NCI-H2081 (cell line): ENCODE measurements at regions not wholly inside any gene's neighbourhood (a gene's known extent, or its start where the extent isn't known, plus 50 kb on each side); places are given as distances from the start of the nearest gene placed in this dataset.

Experiments used
- DNase-seq, 2 experiments: peaks; one replicate each; lab custom pipeline; 2025; lab: John Stamatoyannopoulos, UW

GRCh38 chr14:61192989-61193388, 88.1 kb downstream of the TMEM30B start:
- no peak for DNase-seq

DNA sequence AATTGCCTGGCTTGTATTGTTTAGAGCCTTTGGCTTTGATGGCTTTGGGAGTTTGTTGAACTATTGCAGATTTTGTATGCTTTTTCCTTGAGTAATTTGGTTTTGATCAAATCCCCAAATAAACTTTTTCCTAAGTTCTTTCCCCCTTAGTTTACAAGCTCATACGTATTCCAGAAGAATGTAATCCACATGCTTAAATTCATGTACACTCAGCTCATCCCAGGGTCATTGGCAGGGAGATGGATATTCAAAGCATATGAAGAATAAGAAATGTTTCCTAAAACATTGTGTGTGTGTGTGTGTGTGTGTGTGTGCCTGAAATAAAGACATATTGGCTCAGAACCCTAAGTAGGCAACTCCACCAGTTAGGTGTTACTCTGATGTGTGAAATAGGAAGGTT, 89.4 kb downstream of the TMEM30B start:
- no peak for DNase-seq

GRCh38 chr14:61190341-61190740, 90.8 kb downstream of the TMEM30B start:
- no peak for DNase-seq

- no peak for DNase-seq
Observed at GRCh38 chr14:61188978-61189808, 91.9 kb downstream of the TMEM30B start.

- DNase-seq, result no peak
Observed at GRCh38 chr14:61188196-61188595, 92.9 kb downstream of the TMEM30B start.

GRCh38 chr14:61187196-61187905, 93.8 kb downstream of the TMEM30B start:
- no peak for DNase-seq

DNA sequence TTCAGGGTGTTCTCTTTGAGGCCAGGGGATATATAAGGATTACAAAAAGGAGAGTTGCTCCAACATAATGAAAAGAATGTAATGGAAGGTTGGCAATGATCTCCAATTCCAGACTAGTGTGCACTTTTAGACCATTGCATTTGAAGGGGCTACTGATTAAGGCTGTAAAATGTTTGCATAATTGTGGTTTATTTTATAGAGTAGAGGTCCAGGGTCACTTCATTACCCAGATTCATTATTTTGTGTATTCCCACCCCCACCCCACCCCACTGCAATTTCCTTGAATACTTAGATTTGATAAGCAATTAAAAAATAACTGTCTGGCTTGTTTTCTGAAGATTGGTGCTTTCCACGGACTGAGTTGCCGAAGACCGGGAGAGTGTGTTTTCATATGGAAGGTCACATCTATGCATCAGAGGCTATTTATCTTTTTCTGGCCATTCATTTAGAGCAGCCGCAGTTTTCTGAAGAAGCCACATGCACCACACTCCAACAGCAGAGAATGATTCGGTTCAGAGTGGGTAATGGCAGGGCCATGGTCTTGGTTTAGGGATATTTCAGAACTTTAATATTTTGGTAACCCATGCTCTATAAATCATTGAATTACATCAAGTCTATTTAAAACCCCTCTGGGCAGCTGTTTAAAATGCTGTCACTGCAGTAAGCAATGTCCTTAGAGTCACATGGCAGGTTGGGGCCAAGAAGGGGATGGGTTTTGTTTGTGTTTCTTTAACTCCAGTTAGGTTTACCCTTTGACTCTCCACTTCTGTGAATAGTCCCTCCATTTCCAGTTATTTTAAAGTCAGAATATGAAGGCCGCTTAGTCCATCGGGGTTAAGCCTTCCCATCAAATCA, 94.6 kb downstream of the TMEM30B start:
- DNase-seq, result no peak

DNA sequence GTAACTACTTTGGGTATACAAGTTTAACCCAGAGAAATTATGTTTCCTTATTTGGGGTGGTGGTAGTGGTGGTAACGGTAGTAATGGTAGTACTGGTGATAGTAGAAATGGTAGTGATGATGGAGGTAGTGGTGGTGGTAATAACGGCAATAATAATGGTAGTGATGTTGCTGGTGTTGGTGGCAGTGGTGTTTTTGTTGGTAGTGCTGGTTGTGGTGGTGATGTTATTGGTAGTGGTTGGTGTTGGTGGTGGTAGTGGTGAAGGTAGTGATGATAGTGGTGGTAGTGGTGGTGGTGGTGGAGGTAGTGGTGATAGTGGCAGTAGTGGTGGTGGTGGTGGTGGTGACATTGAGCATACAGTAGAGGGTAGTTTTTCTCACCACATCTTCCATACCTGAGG, 95.6 kb downstream of the TMEM30B start:
- DNase-seq, result no peak

DNA sequence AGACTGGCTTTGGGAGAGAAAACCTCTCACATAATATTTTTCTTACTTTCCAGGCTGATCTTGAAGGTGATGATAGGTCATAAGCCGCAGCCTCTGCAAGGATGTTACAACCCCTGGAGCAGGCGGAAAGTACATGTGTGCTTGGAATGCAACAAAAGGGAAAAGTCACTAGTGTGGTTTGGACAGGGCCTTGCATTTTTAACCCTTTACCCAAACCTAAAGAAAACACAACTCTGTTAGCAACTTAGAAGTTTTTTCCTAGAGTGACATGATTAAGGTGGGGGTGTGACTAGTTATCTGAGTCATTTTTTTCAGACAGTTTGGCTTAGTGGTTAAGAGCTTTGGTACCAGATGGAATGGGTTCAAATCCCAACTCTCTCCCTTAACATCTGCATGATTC, 97.0 kb downstream of the TMEM30B start:
- no peak for DNase-seq

DNA sequence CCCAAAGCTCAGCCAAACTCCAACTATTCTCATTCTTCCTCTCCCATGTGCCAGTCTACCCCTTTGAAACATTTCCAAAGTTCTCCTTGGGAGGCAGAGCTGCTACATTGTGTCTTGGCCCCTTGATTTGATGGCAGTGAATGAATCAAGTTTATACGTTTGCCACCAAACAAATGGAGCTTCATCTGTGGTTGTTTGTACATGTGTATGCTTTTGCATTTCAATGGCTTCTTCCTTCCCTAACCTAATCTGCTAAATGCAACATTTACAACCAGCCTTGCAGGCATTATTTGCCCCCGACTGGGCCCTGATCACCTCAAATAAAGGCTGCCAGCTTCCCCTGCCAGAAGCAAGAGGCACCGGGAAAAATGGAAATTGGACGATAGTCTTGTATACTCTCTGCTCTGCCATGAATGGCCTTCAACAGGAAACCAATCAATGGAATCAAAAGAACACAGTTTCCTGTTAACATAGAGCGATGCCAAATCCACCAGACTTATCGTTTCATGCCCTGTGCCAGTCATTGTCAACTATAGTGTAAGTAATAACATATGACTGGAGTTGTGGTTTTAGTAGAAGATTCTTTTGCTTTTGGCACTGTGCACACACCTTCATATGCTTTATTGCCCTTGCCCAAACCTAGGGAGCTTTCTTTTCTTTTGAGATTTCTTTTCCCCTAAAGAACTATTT, 97.8 kb downstream of the TMEM30B start:
- peak; percentile 88 to 97 for DNase-seq

DNA sequence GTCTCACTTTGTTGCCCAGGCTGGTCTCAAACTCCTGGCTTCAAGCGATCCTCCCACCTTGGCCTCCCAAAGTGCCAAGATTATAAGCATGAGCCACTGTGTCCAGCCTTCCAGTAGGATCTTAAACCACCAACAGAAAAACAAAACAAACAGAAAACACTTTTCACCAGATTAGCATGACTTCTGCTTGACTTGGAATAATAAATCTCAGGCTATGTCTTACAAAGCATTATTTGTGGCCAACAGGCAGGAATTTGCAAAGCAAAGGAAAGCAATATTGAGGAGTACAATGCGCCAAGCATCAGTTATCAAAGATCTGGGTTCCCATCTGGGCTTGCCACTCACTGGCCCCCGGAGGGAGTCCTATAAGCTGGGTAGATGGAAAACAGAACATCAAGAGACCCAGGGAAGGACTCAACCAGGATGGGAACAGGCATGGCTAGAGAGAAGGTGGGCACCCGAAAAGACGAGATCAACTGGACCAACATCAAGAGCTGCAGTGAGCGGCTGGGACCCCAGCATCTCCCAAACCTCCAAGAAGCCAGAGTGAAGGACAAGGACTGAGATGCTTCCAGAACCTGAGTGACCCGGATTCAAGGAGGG, 101.2 kb downstream of the TMEM30B start:
- no peak for DNase-seq

- no peak for DNase-seq
Observed at GRCh38 chr14:61179061-61179690, 102.0 kb downstream of the TMEM30B start.

DNA sequence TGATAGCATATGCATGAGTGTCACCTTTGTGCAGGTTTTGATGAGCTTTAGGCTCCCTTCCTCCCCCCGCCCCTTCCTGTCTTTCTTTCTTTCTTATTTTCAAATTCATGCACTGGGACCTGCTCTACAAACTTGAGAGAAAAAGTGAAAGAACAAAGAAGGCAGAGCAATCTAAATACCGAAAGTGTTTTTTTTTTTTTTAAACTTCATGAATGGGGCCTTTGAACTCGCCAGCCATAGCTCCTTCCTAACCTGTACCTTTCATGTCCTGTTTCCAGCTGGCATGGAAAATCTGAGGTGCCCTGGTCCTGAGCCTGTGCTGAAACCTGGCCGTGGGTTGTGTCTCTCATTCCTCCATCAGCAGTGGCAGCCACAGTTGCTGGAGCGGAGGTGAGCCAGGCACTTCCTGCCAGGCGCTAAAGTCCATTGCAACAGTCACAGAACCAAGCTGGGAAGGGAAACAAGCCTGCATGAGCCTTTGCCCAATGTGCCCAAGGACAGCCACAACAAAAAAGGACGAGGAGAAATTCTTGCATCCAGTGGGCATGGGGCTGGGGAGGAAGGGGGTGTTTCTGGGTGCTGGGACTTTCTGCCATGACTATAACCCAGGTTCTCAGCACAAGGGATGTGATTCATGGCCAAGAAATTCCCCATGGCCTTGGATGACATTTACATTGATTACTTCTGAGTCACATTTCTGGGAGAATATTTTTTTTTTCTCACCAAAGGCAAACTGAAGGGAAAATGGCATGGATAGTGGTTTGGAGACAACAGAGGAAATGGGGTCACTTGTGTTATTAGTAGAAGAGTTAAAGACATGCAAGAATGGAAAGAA, 102.7 kb downstream of the TMEM30B start:
- no peak for DNase-seq

- DNase-seq, result no peak
Observed at GRCh38 chr14:61177279-61178225, 103.6 kb downstream of the TMEM30B start.

DNA sequence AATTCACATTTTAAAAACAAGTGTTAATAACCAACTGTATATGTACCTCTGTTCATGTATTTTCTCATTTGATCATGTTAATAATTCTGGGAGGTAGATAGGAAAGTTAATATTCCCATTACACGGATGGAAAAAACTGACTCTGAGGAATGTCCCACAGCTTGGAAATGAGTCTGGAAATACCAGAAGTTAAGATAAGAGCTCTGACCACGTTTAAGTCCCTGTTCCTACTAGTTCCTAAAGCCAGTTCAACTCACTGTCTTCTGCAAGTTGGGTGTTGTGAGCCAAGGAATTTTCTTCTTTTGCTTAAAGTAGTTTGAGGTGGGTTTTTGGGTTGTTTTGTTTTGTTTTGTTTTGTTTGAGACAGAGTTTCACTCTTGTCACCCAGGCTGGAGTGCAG, 104.5 kb downstream of the TMEM30B start:
- DNase-seq, result no peak

DNA sequence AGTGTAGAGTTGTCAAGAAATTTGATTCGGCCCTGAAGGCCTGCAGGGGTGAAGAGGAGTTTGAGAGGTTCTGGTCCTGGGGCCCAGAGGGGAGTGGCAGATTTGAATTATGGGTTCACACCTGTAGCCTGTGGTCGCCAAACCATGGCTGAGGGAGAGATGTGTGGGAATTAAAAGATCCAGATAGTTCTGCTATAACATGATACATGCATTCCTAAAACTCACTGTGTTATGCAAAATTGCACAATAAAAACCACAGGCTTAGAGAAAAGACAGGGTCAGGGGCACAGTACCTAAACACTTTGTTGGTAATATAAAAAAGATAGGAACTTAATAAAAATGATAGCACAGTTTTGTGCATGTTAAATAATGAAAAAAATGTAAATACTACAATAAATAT, 106.2 kb downstream of the TMEM30B start:
- no peak for DNase-seq

GRCh38 chr14:61174441-61174891, 106.7 kb downstream of the TMEM30B start:
- no peak for DNase-seq

DNA sequence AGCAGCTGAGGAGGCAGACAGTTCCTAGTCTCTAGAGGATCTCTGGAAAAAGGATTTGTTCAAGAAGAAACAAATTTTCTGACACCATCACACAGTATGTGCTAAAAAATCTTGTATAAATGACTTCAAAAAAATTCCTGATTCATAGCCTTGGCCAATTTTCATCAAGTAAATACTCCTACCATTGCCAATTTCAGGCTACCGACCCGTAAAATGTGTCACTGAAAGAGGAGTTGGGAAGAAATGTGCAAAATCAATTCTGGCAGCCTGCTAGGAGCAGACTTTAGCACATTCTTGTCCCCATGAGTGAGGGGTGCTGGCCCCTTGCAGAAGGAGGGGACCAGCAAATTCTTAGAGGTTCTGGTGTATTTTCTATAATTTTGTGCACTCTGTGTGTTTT, 109.4 kb downstream of the TMEM30B start:
- no peak for DNase-seq

GRCh38 chr14:61168141-61168540, 113.0 kb downstream of the TMEM30B start:
- no peak for DNase-seq
